Breast epithelium (tissue), 3 donors: ENCODE measurements at regions not wholly inside any gene's neighbourhood (a gene's known extent, or its start where the extent isn't known, plus 50 kb on each side); places are given as distances from the start of the nearest gene placed in this dataset.

Experiments
- CTCF ChIP-seq, 3 donors: fragments of 450-650 bp; IDR thresholded peaks; one replicate each; pipeline ENCODE4 v1.5.1; 2016 to 2017; ENCODE audit warnings: antibody characterized with exemption in 3 of 3, mild to moderate bottlenecking in 3 of 3, moderate library complexity in 3 of 3
- POLR2A ChIP-seq: fragments of 450-650 bp; IDR thresholded peaks from one replicate; pipeline ENCODE4 v1.6.1; 2016; ENCODE audit warnings: antibody characterized with exemption, mild to moderate bottlenecking, moderate library complexity

GRCh38 chr11:90447618-90448017, 224.8 kb upstream of the CHORDC1 start:
- TF ChIP-seq CTCF (IDR thresholded peaks at IDR 0.05) = no peak
- TF ChIP-seq POLR2A = no peak
